ENCODE measurements at regions not wholly inside any gene's neighbourhood (a gene's known extent, or its start where the extent isn't known, plus 50 kb on each side); places are given as distances from the start of the nearest gene placed in this dataset.

DNA sequence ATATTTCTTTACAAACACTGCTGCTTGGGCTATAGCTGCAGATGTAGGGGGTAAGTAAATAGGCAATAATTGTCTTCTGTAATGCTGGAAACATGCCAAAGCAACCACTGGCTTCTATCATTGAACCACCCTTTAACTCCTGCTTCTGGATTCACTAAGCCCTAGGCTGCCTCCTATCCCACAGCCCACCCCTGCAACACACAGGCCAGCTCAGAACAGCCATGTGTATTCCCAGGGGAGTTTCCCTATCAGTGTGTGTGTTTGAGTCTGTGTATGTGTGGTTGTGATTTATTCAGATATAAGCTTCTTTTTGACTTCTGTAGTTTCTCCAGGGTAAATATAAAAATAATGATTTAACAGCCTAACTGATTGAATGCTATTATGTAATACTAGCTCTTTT, 291.3 kb downstream of the PCDH10 start:
- TF ChIP-seq EZH2 (IDR thresholded peaks at IDR 0.05; ENCODE audit: insufficient read depth, poor library complexity, severe bottlenecking) (no peak), EZH2phosphoT487 (IDR thresholded peaks at IDR 0.05; ENCODE audit: insufficient read depth, low read depth) (no peak)

Measured in GM23248 (cell line).